ENCODE measurements at regions not wholly inside any gene's neighbourhood (a gene's known extent, or its start where the extent isn't known, plus 50 kb on each side); places are given as distances from the start of the nearest gene placed in this dataset.

GRCh38 chr4:19126903-19127302 lies 1105.3 kb upstream of the LCORL start:
- Mint-ChIP-seq H3K27ac (no peak overlapping the region), H3K9me3 (peaks cover 8% of the 10 kb centered on the region), H3K4me1 (ENCODE audit: low read depth) (no peaks in the 10 kb centered on the region), H3K27me3 (ENCODE audit: insufficient read depth) (no peaks in the 10 kb centered on the region), H3K4me3 (no peak overlapping the region), H3K36me3 (ENCODE audit: low read depth) (no peaks in the 10 kb centered on the region)
- intact Hi-C loops (cut with micrococcal nuclease), result no loop called here
- DNase-seq (ENCODE audit: low spot score), result no peak

GRCh38 chr4:19123681-19124080 lies 1102.1 kb upstream of the LCORL start:
- DNase-seq (ENCODE audit: low spot score), result no peak
- Mint-ChIP-seq H3K9me3 (peaks cover 8% of the 10 kb centered on the region), H3K36me3 (ENCODE audit: low read depth) (no peaks in the 10 kb centered on the region), H3K4me1 (ENCODE audit: low read depth) (no peaks in the 10 kb centered on the region), H3K4me3 (no peak overlapping the region), H3K27ac (no peak overlapping the region), H3K27me3 (ENCODE audit: insufficient read depth) (no peaks in the 10 kb centered on the region)
- intact Hi-C loops (cut with micrococcal nuclease), result no loop called here

DNA sequence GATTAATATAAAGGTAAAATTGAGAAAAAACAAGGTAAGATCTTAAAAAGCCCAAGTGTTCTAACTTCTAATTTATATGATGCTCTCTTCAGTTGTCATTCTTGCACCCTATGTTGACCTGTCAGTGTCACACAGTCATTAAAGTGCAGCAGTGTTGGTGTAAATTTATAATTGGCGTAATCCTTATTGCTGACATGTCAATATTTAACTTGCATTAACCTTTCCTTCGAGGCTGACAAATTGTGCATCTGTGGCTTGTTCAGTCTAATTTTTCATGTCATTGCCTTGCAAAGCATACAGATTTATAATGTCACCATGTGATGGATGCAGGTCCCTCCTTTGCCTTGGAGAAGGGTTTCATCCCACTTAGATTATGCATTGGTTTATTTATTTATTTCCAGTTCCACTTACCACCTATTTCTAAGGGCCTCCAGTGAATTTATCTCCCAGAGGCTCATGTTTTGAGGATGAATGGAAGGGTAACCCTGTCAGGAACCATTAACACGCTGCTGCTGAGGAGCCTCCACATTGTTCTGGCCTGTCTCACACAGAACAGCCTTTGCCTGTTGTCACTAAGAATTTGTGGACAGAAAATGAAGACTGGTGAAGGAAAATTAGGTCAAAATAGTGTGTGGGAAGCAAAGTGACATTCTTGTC lies 1098.5 kb upstream of the LCORL start:
- DNase-seq (ENCODE audit: low spot score), result no peak
- no peak overlapping the region for H3K4me3 Mint-ChIP-seq
- no peaks in the 10 kb centered on the region for H3K27me3 Mint-ChIP-seq (ENCODE audit: insufficient read depth)
- H3K36me3 Mint-ChIP-seq (ENCODE audit: low read depth), result no peaks in the 10 kb centered on the region
- intact Hi-C loops (cut with micrococcal nuclease), result no loop called here
- no peaks in the 10 kb centered on the region for H3K4me1 Mint-ChIP-seq (ENCODE audit: low read depth)
- H3K9me3 Mint-ChIP-seq, result peaks cover 8% of the 10 kb centered on the region
- no peak overlapping the region for H3K27ac Mint-ChIP-seq

DNA sequence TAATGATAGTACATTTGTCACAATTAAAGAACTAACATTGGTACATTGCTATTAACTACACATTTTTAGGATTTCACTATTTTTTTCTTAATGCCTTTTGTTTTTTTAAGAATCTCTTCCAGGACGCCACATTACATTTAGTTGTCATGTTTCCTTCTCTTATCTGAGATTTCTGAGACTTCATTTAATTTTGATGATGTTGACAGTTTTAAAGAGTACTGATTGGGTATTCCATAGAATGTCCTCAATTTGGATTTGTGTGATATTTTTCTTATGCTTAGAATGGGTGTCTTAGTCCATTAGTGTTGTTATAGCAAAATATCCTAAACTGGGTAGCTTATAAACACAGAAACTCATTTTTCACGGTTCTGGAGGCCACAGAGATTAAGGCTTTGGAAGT lies 1095.5 kb upstream of the LCORL start:
- H3K4me3 Mint-ChIP-seq, result no peak overlapping the region
- intact Hi-C loops (cut with micrococcal nuclease), result no loop called here
- H3K9me3 Mint-ChIP-seq, result no peaks in the 10 kb centered on the region
- DNase-seq (ENCODE audit: low spot score), result no peak
- no peaks in the 10 kb centered on the region for H3K27me3 Mint-ChIP-seq (ENCODE audit: insufficient read depth)
- no peaks in the 10 kb centered on the region for H3K4me1 Mint-ChIP-seq (ENCODE audit: low read depth)
- no peaks in the 10 kb centered on the region for H3K36me3 Mint-ChIP-seq (ENCODE audit: low read depth)
- no peak overlapping the region for H3K27ac Mint-ChIP-seq

- Mint-ChIP-seq H3K27me3 (ENCODE audit: insufficient read depth) (no peaks in the 10 kb centered on the region), H3K9me3 (peaks cover 12% of the 10 kb centered on the region), H3K27ac (no peak overlapping the region), H3K4me3 (no peak overlapping the region), H3K36me3 (ENCODE audit: low read depth) (no peaks in the 10 kb centered on the region), H3K4me1 (ENCODE audit: low read depth) (no peaks in the 10 kb centered on the region)
- intact Hi-C loops (cut with micrococcal nuclease), result no loop called here
- DNase-seq (ENCODE audit: low spot score), result no peak
Measured at GRCh38 chr4:19104176-19104575, 1082.6 kb upstream of the LCORL start.

GRCh38 chr4:19095491-19096046 lies 1074.0 kb upstream of the LCORL start:
- Mint-ChIP-seq H3K27me3 (ENCODE audit: insufficient read depth) (no peaks in the 10 kb centered on the region), H3K4me3 (no peak overlapping the region), H3K9me3 (peaks cover 12% of the 10 kb centered on the region), H3K27ac (no peak overlapping the region), H3K4me1 (ENCODE audit: low read depth) (no peaks in the 10 kb centered on the region), H3K36me3 (ENCODE audit: low read depth) (no peaks in the 10 kb centered on the region)
- intact Hi-C loops (cut with micrococcal nuclease), result no loop called here
- DNase-seq (ENCODE audit: low spot score), result no peak

- Mint-ChIP-seq H3K36me3 (ENCODE audit: low read depth) (no peaks in the 10 kb centered on the region), H3K27me3 (ENCODE audit: insufficient read depth) (no peaks in the 10 kb centered on the region), H3K9me3 (peaks cover 12% of the 10 kb centered on the region), H3K4me1 (ENCODE audit: low read depth) (no peaks in the 10 kb centered on the region), H3K4me3 (no peak overlapping the region), H3K27ac (no peak overlapping the region)
- intact Hi-C loops (cut with micrococcal nuclease), result no loop called here
- DNase-seq (ENCODE audit: low spot score), result no peak
Measured at GRCh38 chr4:19093951-19094350, 1072.4 kb upstream of the LCORL start.

GRCh38 chr4:19092797-19093196 lies 1071.2 kb upstream of the LCORL start:
- H3K27me3 Mint-ChIP-seq (ENCODE audit: insufficient read depth), result no peaks in the 10 kb centered on the region
- no peaks in the 10 kb centered on the region for H3K36me3 Mint-ChIP-seq (ENCODE audit: low read depth)
- intact Hi-C loops (cut with micrococcal nuclease), result no loop called here
- H3K27ac Mint-ChIP-seq, result no peak overlapping the region
- no peak for DNase-seq (ENCODE audit: low spot score)
- no peaks in the 10 kb centered on the region for H3K4me1 Mint-ChIP-seq (ENCODE audit: low read depth)
- H3K4me3 Mint-ChIP-seq, result no peak overlapping the region
- H3K9me3 Mint-ChIP-seq, result peaks cover 12% of the 10 kb centered on the region

DNA sequence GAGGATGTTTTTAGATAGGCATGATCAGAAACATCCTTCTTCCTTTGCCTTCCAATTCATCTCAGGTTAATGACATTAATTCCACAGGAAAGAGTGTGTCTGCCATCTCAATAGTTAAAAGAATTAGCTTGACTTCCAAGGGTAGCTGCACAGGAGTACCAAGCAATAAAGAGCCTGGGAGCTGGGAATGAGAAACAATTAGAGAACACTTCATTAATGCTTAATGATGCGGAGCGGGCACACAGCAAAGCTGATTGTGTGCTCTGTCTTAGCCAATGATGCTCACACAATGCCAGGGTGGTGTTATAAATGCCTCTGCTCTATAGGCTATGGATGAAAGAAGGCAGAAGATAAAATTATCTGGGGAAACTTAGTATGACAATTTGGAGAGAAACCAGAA lies 1052.5 kb upstream of the LCORL start:
- H3K36me3 Mint-ChIP-seq (ENCODE audit: low read depth), result no peaks in the 10 kb centered on the region
- no peaks in the 10 kb centered on the region for H3K9me3 Mint-ChIP-seq
- H3K4me3 Mint-ChIP-seq, result no peak overlapping the region
- no peaks in the 10 kb centered on the region for H3K27me3 Mint-ChIP-seq (ENCODE audit: insufficient read depth)
- no peaks in the 10 kb centered on the region for H3K4me1 Mint-ChIP-seq (ENCODE audit: low read depth)
- DNase-seq (ENCODE audit: low spot score), result no peak
- intact Hi-C loops (cut with micrococcal nuclease), result no loop called here
- no peak overlapping the region for H3K27ac Mint-ChIP-seq

GRCh38 chr4:19063662-19064061 lies 1042.1 kb upstream of the LCORL start:
- intact Hi-C loops (cut with micrococcal nuclease), result no loop called here
- Mint-ChIP-seq H3K27ac (no peak overlapping the region), H3K4me3 (no peak overlapping the region), H3K4me1 (ENCODE audit: low read depth) (no peaks in the 10 kb centered on the region), H3K36me3 (ENCODE audit: low read depth) (no peaks in the 10 kb centered on the region), H3K27me3 (ENCODE audit: insufficient read depth) (no peaks in the 10 kb centered on the region), H3K9me3 (peaks cover 18% of the 10 kb centered on the region)
- DNase-seq (ENCODE audit: low spot score), result no peak

- peaks cover 4% of the 10 kb centered on the region for H3K9me3 Mint-ChIP-seq
- no peak for DNase-seq (ENCODE audit: low spot score)
- H3K36me3 Mint-ChIP-seq (ENCODE audit: low read depth), result no peaks in the 10 kb centered on the region
- no peak overlapping the region for H3K27ac Mint-ChIP-seq
- intact Hi-C loops (cut with micrococcal nuclease), result no loop called here
- H3K27me3 Mint-ChIP-seq (ENCODE audit: insufficient read depth), result no peaks in the 10 kb centered on the region
- H3K4me1 Mint-ChIP-seq (ENCODE audit: low read depth), result no peaks in the 10 kb centered on the region
- H3K4me3 Mint-ChIP-seq, result no peak overlapping the region
Measured at GRCh38 chr4:19054916-19055315, 1033.4 kb upstream of the LCORL start.

GRCh38 chr4:19051831-19052230 lies 1030.3 kb upstream of the LCORL start:
- Mint-ChIP-seq H3K4me3 (no peak overlapping the region), H3K36me3 (ENCODE audit: low read depth) (no peaks in the 10 kb centered on the region), H3K27me3 (ENCODE audit: insufficient read depth) (no peaks in the 10 kb centered on the region), H3K27ac (no peak overlapping the region), H3K4me1 (ENCODE audit: low read depth) (no peaks in the 10 kb centered on the region), H3K9me3 (no peaks in the 10 kb centered on the region)
- intact Hi-C loops (cut with micrococcal nuclease), result no loop called here
- no peak for DNase-seq (ENCODE audit: low spot score)

- no peaks in the 10 kb centered on the region for H3K9me3 Mint-ChIP-seq
- intact Hi-C loops (cut with micrococcal nuclease), result no loop called here
- no peak overlapping the region for H3K27ac Mint-ChIP-seq
- DNase-seq (ENCODE audit: low spot score), result no peak
- H3K4me3 Mint-ChIP-seq, result no peak overlapping the region
- no peaks in the 10 kb centered on the region for H3K27me3 Mint-ChIP-seq (ENCODE audit: insufficient read depth)
- no peaks in the 10 kb centered on the region for H3K4me1 Mint-ChIP-seq (ENCODE audit: low read depth)
- H3K36me3 Mint-ChIP-seq (ENCODE audit: low read depth), result no peaks in the 10 kb centered on the region
Measured at GRCh38 chr4:19047279-19047880, 1025.8 kb upstream of the LCORL start.

Measured in activated T-helper 1 cell treated with anti-CD3 and anti-CD28 coated beads, Interleukin-12 subunit alpha, Interleukin-12 subunit beta, Interleukin-2, Interleukin-4 antibody, amounts not matched to agents 30 ng/mL and 10 ng/mL and 1 ng/mL, durations not matched to agents 14 hours and 24 hours and 36 hours (primary cell).